HepG2 (cell line): ENCODE measurements at regions not wholly inside any gene's neighbourhood (a gene's known extent, or its start where the extent isn't known, plus 50 kb on each side); places are given as distances from the start of the nearest gene placed in this dataset.

Source experiments
- CTCF ChIP-seq: sonication (generic); formaldehyde crosslinking; IDR thresholded peaks from 2 replicates; pipeline ENCODE4 v1.5.0; 2020; ENCODE audit warnings: mild to moderate bottlenecking, missing genetic modification reagents, moderate library complexity
- EP300 ChIP-seq, 3 experiments: sonication (generic) in 1 of 3; formaldehyde crosslinking in 1 of 3; IDR thresholded peaks; 2 replicates each; pipeline versions ENCODE4 v1.5.1 to v1.6.1; 2011 to 2020; ENCODE audit warnings: low read depth in 2 of 3, low read length in 2 of 3, borderline replicate concordance in 1 of 3, improper control_type of control experiment in 1 of 3, mild to moderate bottlenecking in 1 of 3, missing genetic modification reagents in 1 of 3, moderate library complexity in 1 of 3
- ETS1 ChIP-seq: sonication (generic); formaldehyde crosslinking; IDR thresholded peaks from 2 replicates; pipeline ENCODE4 v1.4.0; 2020; ENCODE audit warnings: missing genetic modification reagents
- PHF8 ChIP-seq: sonication (generic); formaldehyde crosslinking; IDR thresholded peaks from 2 replicates; pipeline ENCODE4 v1.5.0; 2020; ENCODE audit warnings: missing genetic modification reagents
- SNAPC5 ChIP-seq: sonication (generic); formaldehyde crosslinking; IDR thresholded peaks from 2 replicates; pipeline ENCODE4 v1.8.1; 2023; ENCODE audit warnings: mild to moderate bottlenecking, missing genetic modification reagents, borderline replicate concordance

GRCh38 chr2:45166229-45166890 lies 157.1 kb upstream of the SIX2 start:
- TF ChIP-seq CTCF (CRISPR knock-in tag) (no peak), EP300 (IDR thresholded peaks at IDR 0.05; ENCODE audit: low read depth in 2 of 2, low read length in 2 of 2) (no peak), EP300 (CRISPR knock-in tag; IDR thresholded peaks at IDR 0.05; ENCODE audit: borderline replicate concordance) (no peak), ETS1 (no peak), PHF8 (CRISPR knock-in tag) (no peak), SNAPC5 (no peak)
